ENCODE measurements at regions not wholly inside any gene's neighbourhood (a gene's known extent, or its start where the extent isn't known, plus 50 kb on each side); places are given as distances from the start of the nearest gene placed in this dataset.

DNA sequence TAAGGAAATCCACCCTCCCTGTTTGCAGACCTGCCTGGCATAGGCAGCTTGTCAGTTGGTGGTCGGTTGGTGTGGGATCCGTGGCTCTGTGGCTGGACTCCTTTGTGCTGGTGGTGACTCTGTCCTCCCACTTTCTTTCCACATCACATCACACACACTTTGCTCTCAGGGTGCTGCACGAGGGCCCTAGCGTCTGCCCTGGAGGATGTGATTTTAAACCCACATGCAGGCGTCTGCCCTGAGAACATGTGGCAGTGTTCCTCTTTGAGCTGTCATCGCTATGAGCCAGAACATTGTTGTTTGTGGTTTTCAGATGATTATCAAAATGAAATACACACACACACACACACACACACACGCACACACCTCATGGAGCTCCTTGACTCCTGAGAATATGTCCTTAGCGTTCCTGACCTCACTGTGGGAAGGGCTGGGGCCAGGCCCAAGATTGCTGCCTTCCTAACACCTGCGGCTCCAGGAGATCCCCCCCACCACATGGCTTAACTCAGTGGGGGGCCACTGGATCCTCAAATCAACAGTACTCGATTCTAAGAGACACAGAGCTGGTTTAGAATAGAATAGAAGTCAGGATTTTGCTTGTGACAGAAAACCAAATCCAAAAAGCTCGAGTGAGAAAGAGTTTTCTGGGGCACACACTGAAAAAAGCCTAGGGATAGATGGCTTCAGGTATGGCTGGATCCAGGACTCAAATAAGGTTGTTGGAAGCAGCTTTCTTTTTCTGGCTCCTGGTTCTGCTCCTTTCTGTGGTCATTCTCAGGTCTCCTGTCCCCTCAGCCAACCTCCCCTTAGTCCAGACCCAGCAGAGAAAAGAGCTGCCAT is 54.8 kb downstream of the RTP5 start:
- H3K4me3 ChIP-seq, result no peak overlapping the region
- no peaks in the 10 kb centered on the region for H3K9me3 ChIP-seq
- no peak for ATAC-seq (ENCODE audit: insufficient number of reproducible peaks, low FRiP score, low read depth)
- no peaks in the 10 kb centered on the region for H3K27me3 ChIP-seq (replicated peaks; ENCODE audit: insufficient read depth)
- no peak overlapping the region for H3K27ac ChIP-seq
- H3K4me1 ChIP-seq (ENCODE audit: control insufficient read depth in 1 of 2, low read depth in 2 of 2), result no peaks in the 10 kb centered on the region
- TF ChIP-seq CTCF (IDR thresholded peaks at IDR 0.05), result no peak
- H3K36me3 ChIP-seq, result no peaks in the 10 kb centered on the region
- DNase-seq (ENCODE audit: low spot score), result no peak

DNA sequence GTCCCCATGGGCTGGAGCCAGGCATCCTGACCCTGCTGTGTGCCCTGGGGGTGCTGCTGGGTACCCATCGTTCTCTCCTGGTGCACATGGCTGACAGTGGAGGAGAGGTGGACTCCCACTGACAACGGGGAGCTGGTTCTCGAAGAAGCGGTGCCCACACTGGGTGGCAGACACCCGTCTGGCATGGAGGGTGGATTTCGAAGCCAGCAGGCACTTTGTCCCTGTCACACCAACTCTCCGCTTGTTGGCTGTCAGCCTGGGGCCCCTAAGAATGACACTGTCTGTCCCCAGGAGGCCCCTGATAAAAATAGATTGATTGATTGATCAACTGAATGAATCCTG is 55.4 kb downstream of the RTP5 start:
- no peak for TF ChIP-seq CTCF (IDR thresholded peaks at IDR 0.05)
- ATAC-seq (ENCODE audit: insufficient number of reproducible peaks, low FRiP score, low read depth) (no peak), DNase-seq (ENCODE audit: low spot score) (no peak)
- H3K27ac ChIP-seq, result no peak overlapping the region
- no peaks in the 10 kb centered on the region for H3K27me3 ChIP-seq (replicated peaks; ENCODE audit: insufficient read depth)
- no peaks in the 10 kb centered on the region for H3K36me3 ChIP-seq
- H3K4me1 ChIP-seq (ENCODE audit: control insufficient read depth in 1 of 2, low read depth in 2 of 2), result no peaks in the 10 kb centered on the region
- no peaks in the 10 kb centered on the region for H3K9me3 ChIP-seq
- H3K4me3 ChIP-seq, result no peak overlapping the region

DNA sequence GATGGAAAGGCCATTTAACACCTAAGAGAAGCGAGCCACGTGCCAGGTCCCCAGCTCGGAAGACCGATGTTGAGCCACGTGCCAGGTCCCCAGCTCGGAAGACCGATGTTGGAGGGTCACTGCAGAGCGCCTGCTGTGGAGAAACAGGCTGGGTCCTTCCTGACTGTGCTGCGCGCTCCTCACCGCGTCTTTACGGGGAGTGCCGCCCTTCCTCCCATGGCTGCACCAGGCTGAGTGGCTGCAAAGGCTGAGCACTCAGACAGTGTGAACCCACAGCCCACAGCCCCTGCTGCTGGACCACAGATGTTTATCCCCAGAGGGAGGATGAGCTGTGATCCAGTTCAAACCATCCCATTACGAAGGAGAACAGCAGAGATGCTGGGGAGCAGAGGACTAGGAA is 55.7 kb downstream of the RTP5 start:
- no peak for TF ChIP-seq CTCF (IDR thresholded peaks at IDR 0.05)
- no peak overlapping the region for H3K4me3 ChIP-seq
- DNase-seq (ENCODE audit: low spot score), result no peak

DNA sequence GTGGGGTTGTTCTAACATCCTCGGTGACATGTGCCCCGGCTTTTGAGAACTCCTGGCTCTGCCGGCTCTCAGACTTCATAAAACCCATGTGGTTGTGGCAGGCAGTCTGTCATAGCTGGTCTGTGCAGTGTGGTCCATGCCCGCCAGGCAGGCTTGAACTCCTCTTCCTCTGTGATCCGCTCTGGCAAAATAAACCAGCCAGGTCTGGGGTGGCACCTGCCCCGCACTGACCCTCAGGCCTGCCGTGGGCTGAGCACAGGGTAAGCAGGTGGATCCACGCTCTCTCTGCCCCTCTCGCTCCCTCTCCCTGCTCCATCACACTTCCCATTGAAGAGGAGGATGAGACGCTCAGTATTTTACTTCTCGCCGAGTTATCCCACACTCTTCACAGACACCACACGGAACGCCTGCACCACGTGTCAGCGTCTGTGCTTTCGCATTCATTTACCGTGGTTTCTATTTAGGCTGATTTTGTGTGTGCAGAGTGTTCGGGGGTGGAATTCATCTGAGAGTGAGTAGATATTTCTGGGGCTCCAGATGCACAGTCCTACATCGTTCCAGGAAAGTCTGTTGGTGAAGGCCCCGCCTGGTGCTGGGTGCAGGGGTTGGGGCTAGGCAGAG is 56.4 kb downstream of the RTP5 start:
- no peaks in the 10 kb centered on the region for H3K36me3 ChIP-seq
- ATAC-seq (ENCODE audit: insufficient number of reproducible peaks, low FRiP score, low read depth), result no peak
- H3K27me3 ChIP-seq (replicated peaks; ENCODE audit: insufficient read depth), result no peaks in the 10 kb centered on the region
- no peak for TF ChIP-seq CTCF (IDR thresholded peaks at IDR 0.05)
- DNase-seq (ENCODE audit: low spot score), result no peak
- H3K9me3 ChIP-seq, result no peaks in the 10 kb centered on the region
- no peaks in the 10 kb centered on the region for H3K4me1 ChIP-seq (ENCODE audit: control insufficient read depth in 1 of 2, low read depth in 2 of 2)
- no peak overlapping the region for H3K27ac ChIP-seq
- H3K4me3 ChIP-seq, result no peak overlapping the region

More for the DNA sequence above, 55.7 kb downstream of the RTP5 start:
- no peak for ATAC-seq (ENCODE audit: insufficient number of reproducible peaks, low FRiP score, low read depth)
- H3K9me3 ChIP-seq, result no peaks in the 10 kb centered on the region
- H3K27ac ChIP-seq, result no peak overlapping the region
- no peaks in the 10 kb centered on the region for H3K4me1 ChIP-seq (ENCODE audit: control insufficient read depth in 1 of 2, low read depth in 2 of 2)
- H3K36me3 ChIP-seq, result no peaks in the 10 kb centered on the region
- H3K27me3 ChIP-seq (replicated peaks; ENCODE audit: insufficient read depth), result no peaks in the 10 kb centered on the region

- Histone ChIP-seq H3K27ac (no peak overlapping the region), H3K36me3 (no peaks in the 10 kb centered on the region), H3K27me3 (replicated peaks; ENCODE audit: insufficient read depth) (no peaks in the 10 kb centered on the region), H3K9me3 (no peaks in the 10 kb centered on the region), H3K4me1 (ENCODE audit: control insufficient read depth in 1 of 2, low read depth in 2 of 2) (no peaks in the 10 kb centered on the region), H3K4me3 (no peak overlapping the region)
- ATAC-seq (ENCODE audit: insufficient number of reproducible peaks, low FRiP score, low read depth) (no peak), DNase-seq (ENCODE audit: low spot score) (no peak)
- TF ChIP-seq CTCF (IDR thresholded peaks at IDR 0.05), result no peak
Measured at GRCh38 chr2:241926541-241927311, 57.2 kb downstream of the RTP5 start.
